ENCODE measurements at regions not wholly inside any gene's neighbourhood (a gene's known extent, or its start where the extent isn't known, plus 50 kb on each side); places are given as distances from the start of the nearest gene placed in this dataset.

GRCh38 chr11:45560155-45560912, 105.1 kb downstream of the CHST1 start:
- TF ChIP-seq, protein P1, sequence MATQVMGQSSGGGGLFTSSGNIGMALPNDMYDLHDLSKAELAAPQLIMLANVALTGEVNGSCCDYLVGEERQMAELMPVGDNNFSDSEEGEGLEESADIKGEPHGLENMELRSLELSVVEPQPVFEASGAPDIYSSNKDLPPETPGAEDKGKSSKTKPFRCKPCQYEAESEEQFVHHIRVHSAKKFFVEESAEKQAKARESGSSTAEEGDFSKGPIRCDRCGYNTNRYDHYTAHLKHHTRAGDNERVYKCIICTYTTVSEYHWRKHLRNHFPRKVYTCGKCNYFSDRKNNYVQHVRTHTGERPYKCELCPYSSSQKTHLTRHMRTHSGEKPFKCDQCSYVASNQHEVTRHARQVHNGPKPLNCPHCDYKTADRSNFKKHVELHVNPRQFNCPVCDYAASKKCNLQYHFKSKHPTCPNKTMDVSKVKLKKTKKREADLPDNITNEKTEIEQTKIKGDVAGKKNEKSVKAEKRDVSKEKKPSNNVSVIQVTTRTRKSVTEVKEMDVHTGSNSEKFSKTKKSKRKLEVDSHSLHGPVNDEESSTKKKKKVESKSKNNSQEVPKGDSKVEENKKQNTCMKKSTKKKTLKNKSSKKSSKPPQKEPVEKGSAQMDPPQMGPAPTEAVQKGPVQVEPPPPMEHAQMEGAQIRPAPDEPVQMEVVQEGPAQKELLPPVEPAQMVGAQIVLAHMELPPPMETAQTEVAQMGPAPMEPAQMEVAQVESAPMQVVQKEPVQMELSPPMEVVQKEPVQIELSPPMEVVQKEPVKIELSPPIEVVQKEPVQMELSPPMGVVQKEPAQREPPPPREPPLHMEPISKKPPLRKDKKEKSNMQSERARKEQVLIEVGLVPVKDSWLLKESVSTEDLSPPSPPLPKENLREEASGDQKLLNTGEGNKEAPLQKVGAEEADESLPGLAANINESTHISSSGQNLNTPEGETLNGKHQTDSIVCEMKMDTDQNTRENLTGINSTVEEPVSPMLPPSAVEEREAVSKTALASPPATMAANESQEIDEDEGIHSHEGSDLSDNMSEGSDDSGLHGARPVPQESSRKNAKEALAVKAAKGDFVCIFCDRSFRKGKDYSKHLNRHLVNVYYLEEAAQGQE (IDR thresholded peaks at IDR 0.05; ENCODE audit: unreplicated experiment), result no peak
- TF ChIP-seq CREB1 (CRISPR knock-in tag; IDR thresholded peaks at IDR 0.05; ENCODE audit: low read depth), result no peak
- TF ChIP-seq, protein P2, sequence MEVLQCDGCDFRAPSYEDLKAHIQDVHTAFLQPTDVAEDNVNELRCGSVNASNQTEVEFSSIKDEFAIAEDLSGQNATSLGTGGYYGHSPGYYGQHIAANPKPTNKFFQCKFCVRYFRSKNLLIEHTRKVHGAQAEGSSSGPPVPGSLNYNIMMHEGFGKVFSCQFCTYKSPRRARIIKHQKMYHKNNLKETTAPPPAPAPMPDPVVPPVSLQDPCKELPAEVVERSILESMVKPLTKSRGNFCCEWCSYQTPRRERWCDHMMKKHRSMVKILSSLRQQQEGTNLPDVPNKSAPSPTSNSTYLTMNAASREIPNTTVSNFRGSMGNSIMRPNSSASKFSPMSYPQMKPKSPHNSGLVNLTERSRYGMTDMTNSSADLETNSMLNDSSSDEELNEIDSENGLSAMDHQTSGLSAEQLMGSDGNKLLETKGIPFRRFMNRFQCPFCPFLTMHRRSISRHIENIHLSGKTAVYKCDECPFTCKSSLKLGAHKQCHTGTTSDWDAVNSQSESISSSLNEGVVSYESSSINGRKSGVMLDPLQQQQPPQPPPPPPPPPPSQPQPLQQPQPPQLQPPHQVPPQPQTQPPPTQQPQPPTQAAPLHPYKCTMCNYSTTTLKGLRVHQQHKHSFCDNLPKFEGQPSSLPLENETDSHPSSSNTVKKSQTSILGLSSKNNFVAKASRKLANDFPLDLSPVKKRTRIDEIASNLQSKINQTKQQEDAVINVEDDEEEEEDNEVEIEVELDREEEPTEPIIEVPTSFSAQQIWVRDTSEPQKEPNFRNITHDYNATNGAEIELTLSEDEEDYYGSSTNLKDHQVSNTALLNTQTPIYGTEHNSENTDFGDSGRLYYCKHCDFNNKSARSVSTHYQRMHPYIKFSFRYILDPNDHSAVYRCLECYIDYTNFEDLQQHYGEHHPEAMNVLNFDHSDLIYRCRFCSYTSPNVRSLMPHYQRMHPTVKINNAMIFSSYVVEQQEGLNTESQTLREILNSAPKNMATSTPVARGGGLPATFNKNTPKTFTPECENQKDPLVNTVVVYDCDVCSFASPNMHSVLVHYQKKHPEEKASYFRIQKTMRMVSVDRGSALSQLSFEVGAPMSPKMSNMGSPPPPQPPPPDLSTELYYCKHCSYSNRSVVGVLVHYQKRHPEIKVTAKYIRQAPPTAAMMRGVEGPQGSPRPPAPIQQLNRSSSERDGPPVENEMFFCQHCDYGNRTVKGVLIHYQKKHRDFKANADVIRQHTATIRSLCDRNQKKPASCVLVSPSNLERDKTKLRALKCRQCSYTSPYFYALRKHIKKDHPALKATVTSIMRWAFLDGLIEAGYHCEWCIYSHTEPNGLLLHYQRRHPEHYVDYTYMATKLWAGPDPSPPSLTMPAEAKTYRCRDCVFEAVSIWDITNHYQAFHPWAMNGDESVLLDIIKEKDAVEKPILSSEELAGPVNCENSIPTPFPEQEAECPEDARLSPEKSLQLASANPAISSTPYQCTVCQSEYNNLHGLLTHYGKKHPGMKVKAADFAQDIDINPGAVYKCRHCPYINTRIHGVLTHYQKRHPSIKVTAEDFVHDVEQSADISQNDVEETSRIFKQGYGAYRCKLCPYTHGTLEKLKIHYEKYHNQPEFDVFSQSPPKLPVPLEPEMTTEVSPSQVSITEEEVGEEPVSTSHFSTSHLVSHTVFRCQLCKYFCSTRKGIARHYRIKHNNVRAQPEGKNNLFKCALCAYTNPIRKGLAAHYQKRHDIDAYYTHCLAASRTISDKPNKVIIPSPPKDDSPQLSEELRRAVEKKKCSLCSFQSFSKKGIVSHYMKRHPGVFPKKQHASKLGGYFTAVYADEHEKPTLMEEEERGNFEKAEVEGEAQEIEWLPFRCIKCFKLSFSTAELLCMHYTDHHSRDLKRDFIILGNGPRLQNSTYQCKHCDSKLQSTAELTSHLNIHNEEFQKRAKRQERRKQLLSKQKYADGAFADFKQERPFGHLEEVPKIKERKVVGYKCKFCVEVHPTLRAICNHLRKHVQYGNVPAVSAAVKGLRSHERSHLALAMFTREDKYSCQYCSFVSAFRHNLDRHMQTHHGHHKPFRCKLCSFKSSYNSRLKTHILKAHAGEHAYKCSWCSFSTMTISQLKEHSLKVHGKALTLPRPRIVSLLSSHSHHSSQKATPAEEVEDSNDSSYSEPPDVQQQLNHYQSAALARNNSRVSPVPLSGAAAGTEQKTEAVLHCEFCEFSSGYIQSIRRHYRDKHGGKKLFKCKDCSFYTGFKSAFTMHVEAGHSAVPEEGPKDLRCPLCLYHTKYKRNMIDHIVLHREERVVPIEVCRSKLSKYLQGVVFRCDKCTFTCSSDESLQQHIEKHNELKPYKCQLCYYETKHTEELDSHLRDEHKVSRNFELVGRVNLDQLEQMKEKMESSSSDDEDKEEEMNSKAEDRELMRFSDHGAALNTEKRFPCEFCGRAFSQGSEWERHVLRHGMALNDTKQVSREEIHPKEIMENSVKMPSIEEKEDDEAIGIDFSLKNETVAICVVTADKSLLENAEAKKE (CRISPR knock-in tag; IDR thresholded peaks at IDR 0.05), result no peak
- no peak for TF ChIP-seq EZH2phosphoT487 (IDR thresholded peaks at IDR 0.05; ENCODE audit: unreplicated experiment)
- TF ChIP-seq NANOG (IDR thresholded peaks at IDR 0.05; ENCODE audit: borderline replicate concordance), result no peak
- TF ChIP-seq ZNF331 (CRISPR knock-in tag; IDR thresholded peaks at IDR 0.05; ENCODE audit: low read depth), result no peak
- TF ChIP-seq CTCF (conservative IDR thresholded peaks at IDR 0.05; ENCODE audit: low read depth in 2 of 2), result no peak
- no peak for TF ChIP-seq POLR2AphosphoS5 (IDR thresholded peaks at IDR 0.05; ENCODE audit: low read depth)
- H3K27ac Mint-ChIP-seq, result no peak overlapping the region
- Histone ChIP-seq H3K27me3 (ENCODE audit: insufficient read depth) (no peaks in the 10 kb centered on the region), H4K20me1 (replicated peaks; ENCODE audit: insufficient read depth) (no peaks in the 10 kb centered on the region), H3K9me2 (ENCODE audit: insufficient read depth) (no peaks in the 10 kb centered on the region), H2AFZ (0 out of 2 replicates have a peak overlapping the region, but pooled peaks have one; percentile 43), H3K36me3 (ENCODE audit: insufficient read depth) (no peaks in the 10 kb centered on the region), H3K4me1 (ENCODE audit: insufficient read depth) (peaks cover 13% of the 10 kb centered on the region; the same call in 1 of the 2 replicates), H3K79me2 (replicated peaks; ENCODE audit: insufficient read depth) (no peaks in the 10 kb centered on the region), H3F3A (replicated peaks; ENCODE audit: low read depth) (no peaks in the 10 kb centered on the region), H3K4me3 (no peak overlapping the region), H3K27ac (ENCODE audit: low read depth) (no peak overlapping the region), H3K4me2 (no peak overlapping the region)
- ATAC-seq (no peak; the same call in 2 of the 3 replicates), DNase-seq (ENCODE audit: low spot score) (no peak)
- H3K36me3 Mint-ChIP-seq (ENCODE audit: low read depth), result no peaks in the 10 kb centered on the region
- H3K4me3 Mint-ChIP-seq, result no peak overlapping the region
- H3K27me3 Mint-ChIP-seq (ENCODE audit: insufficient read depth, low read depth, poor library complexity), result peaks cover 11% of the 10 kb centered on the region
- peaks cover 10% of the 10 kb centered on the region; the same call in 2 of the 3 replicates for H3K9me3 Mint-ChIP-seq
- H3K4me1 Mint-ChIP-seq, result peaks cover 23% of the 10 kb centered on the region

All from GM23338 (cell line).